ENCODE measurements at regions not wholly inside any gene's neighbourhood (a gene's known extent, or its start where the extent isn't known, plus 50 kb on each side); places are given as distances from the start of the nearest gene placed in this dataset.
"Not testable (repeated sequence)": the region's sequence is repeated elsewhere in the genome, so short reads cannot be mapped to it uniquely, and the experiment has no call there.

DNA sequence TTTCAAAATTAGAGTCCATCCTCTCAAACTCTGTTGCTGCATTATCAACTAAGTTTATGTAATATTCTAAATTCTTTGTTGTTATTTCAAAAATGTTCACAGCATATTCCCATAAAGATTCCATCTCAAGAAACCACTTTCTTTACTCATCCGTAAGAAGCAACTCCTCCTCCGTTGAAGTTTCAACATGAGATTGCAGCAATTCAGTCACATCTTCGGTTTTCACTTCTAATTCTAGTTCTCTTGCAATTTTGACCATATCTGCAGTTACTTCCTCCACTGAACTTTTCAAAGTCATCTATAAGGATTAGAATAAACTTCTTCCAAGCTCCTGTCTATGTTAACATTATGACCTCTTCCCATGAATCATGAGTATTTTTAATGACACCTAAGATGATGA lies 216.6 kb upstream of the SLC7A11 start:
- DNase-seq: no peak
- H3K27me3 ChIP-seq: no peaks in the 10 kb centered on the region
- no peak for TF ChIP-seq POLR2AphosphoS5 (IDR thresholded peaks at IDR 0.05)
- TF ChIP-seq, protein P1, sequence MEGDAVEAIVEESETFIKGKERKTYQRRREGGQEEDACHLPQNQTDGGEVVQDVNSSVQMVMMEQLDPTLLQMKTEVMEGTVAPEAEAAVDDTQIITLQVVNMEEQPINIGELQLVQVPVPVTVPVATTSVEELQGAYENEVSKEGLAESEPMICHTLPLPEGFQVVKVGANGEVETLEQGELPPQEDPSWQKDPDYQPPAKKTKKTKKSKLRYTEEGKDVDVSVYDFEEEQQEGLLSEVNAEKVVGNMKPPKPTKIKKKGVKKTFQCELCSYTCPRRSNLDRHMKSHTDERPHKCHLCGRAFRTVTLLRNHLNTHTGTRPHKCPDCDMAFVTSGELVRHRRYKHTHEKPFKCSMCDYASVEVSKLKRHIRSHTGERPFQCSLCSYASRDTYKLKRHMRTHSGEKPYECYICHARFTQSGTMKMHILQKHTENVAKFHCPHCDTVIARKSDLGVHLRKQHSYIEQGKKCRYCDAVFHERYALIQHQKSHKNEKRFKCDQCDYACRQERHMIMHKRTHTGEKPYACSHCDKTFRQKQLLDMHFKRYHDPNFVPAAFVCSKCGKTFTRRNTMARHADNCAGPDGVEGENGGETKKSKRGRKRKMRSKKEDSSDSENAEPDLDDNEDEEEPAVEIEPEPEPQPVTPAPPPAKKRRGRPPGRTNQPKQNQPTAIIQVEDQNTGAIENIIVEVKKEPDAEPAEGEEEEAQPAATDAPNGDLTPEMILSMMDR (IDR thresholded peaks at IDR 0.05): no peak
- 83 to 87% methylated on average over 3 of the region's 3 CpGs for WGBS, 2 donors (ENCODE audit: low coverage in 1 of 2)
- H3K36me3 ChIP-seq: no peaks in the 10 kb centered on the region
- in situ Hi-C loops (cut with MboI; ENCODE audit: low pct_ligation_motif_present in 1 of 4, low pct_unique_long_range_greater_than_20kb in 1 of 4, low sequenced_read_pairs in 3 of 4): no loop called here
- H3K4me3 ChIP-seq: no peak overlapping the region
- peaks cover 0 to 13% (median 6%) of the 10 kb centered on the region in 4 donors for H3K4me1 ChIP-seq
- H3K9me3 ChIP-seq: no peaks in the 10 kb centered on the region
- intact Hi-C loops (cut with DNase I; ENCODE audit: low total_unique reads): no loop called here
- H3K27ac ChIP-seq: no peak overlapping the region

DNA sequence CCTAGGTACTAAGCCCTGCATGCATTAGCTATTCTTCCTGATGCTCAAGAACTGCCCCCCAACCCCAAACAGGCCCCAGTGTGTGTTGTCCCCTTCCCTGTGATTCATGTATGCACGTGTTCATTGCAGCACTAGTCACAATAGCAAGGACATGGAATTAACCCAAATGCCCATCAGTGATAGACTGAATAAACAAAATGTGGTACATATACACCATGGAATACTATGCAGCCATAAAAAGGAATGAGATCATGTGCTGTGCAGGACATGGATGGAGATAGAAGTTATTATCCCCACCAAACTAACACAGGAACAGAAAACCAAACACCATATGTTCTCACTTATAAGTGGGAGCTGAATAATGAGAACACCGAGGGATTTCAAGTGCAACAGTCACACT lies 214.2 kb upstream of the SLC7A11 start:
- DNase-seq: not testable (repeated sequence)

DNA sequence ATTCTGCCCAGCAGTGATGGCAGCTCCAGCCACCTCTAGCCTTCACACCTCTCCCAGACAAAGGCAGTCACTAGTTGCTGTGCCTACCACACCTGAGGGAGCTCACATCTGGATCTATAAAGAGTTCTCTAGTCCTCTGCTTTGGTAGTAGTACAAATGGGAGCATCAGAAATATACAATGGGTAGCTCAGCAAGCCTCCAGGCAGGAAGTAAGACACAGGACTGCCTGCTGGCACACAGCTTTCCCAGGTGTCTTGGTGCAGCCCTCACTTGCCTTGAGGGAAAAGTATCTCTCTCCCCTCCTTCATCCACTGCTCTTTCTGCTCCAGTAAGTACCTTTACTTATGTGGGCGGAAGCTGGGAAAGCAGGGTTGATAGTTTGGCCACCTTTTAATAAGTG lies 212.9 kb upstream of the SLC7A11 start:
- Histone ChIP-seq H3K9me3 (no peaks in the 10 kb centered on the region), H3K27me3 (no peaks in the 10 kb centered on the region), H3K4me1 (no peaks in the 10 kb centered on the region), H3K36me3 (no peaks in the 10 kb centered on the region), H3K4me3 (no peak overlapping the region), H3K27ac (no peak overlapping the region)
- in situ Hi-C loops (cut with MboI; ENCODE audit: low pct_ligation_motif_present in 1 of 4, low pct_unique_long_range_greater_than_20kb in 1 of 4, low sequenced_read_pairs in 3 of 4): no loop called here
- no peak for TF ChIP-seq EP300 (IDR thresholded peaks at IDR 0.05; ENCODE audit: low read depth)
- TF ChIP-seq POLR2A (IDR thresholded peaks at IDR 0.05): no peak
- no peak for TF ChIP-seq POLR2AphosphoS5 (IDR thresholded peaks at IDR 0.05)
- TF ChIP-seq, protein P1 (IDR thresholded peaks at IDR 0.05): no peak
- 96% methylated on average over 1 of the region's 1 CpG; no CpG with 5 or more reads in 1 of the 2 donors for WGBS, 2 donors (ENCODE audit: low coverage in 1 of 2)
- DNase-seq: no peak
- intact Hi-C loops (cut with DNase I; ENCODE audit: low total_unique reads): no loop called here

More for the DNA sequence above, 214.2 kb upstream of the SLC7A11 start:
- intact Hi-C loops (cut with DNase I; ENCODE audit: low total_unique reads); H3K27me3 ChIP-seq; H3K4me1 ChIP-seq; H3K4me3 ChIP-seq; in situ Hi-C loops (cut with MboI; ENCODE audit: low pct_ligation_motif_present in 1 of 4, low pct_unique_long_range_greater_than_20kb in 1 of 4, low sequenced_read_pairs in 3 of 4); H3K36me3 ChIP-seq; H3K27ac ChIP-seq; H3K9me3 ChIP-seq: not testable (repeated sequence)
- 88 to 92% methylated on average over 2 of the region's 2 CpGs for WGBS, 2 donors (ENCODE audit: low coverage in 1 of 2)

GRCh38 chr4:138452826-138453225 lies 210.7 kb upstream of the SLC7A11 start:
- H3K27ac ChIP-seq: no peak overlapping the region
- H3K4me3 ChIP-seq: no peak overlapping the region
- no peaks in the 10 kb centered on the region for H3K36me3 ChIP-seq
- intact Hi-C loops (cut with DNase I; ENCODE audit: low total_unique reads) (no loop called here), in situ Hi-C loops (cut with MboI; ENCODE audit: low pct_ligation_motif_present in 1 of 4, low pct_unique_long_range_greater_than_20kb in 1 of 4, low sequenced_read_pairs in 3 of 4) (no loop called here)
- WGBS, 2 donors (ENCODE audit: low coverage in 1 of 2): 85% methylated on average over 2 of the region's 2 CpGs; no CpG with 5 or more reads in 1 of the 2 donors
- TF ChIP-seq, protein P1 (IDR thresholded peaks at IDR 0.05): no peak
- no peak for TF ChIP-seq EP300 (IDR thresholded peaks at IDR 0.05; ENCODE audit: low read depth)
- no peak for TF ChIP-seq POLR2A (IDR thresholded peaks at IDR 0.05)
- TF ChIP-seq POLR2AphosphoS5 (IDR thresholded peaks at IDR 0.05): no peak
- H3K4me1 ChIP-seq: no peaks in the 10 kb centered on the region
- no peaks in the 10 kb centered on the region for H3K27me3 ChIP-seq
- H3K9me3 ChIP-seq: no peaks in the 10 kb centered on the region
- DNase-seq: no peak

GRCh38 chr4:138451276-138451663 lies 209.1 kb upstream of the SLC7A11 start:
- WGBS, 2 donors (ENCODE audit: low coverage in 1 of 2): 60 to 71% methylated on average over 1 of the region's 1 CpG
- intact Hi-C loops (cut with DNase I; ENCODE audit: low total_unique reads): no loop called here
- TF ChIP-seq POLR2A (IDR thresholded peaks at IDR 0.05) (no peak), EP300 (IDR thresholded peaks at IDR 0.05; ENCODE audit: low read depth) (no peak), POLR2AphosphoS5 (IDR thresholded peaks at IDR 0.05) (no peak)
- TF ChIP-seq, protein P1 (IDR thresholded peaks at IDR 0.05): no peak

More at GRCh38 chr4:138451276-138451663, 209.1 kb upstream of the SLC7A11 start:
- H3K4me1 ChIP-seq: no peaks in the 10 kb centered on the region
- DNase-seq: no peak
- H3K36me3 ChIP-seq: no peaks in the 10 kb centered on the region
- in situ Hi-C loops (cut with MboI; ENCODE audit: low pct_ligation_motif_present in 1 of 4, low pct_unique_long_range_greater_than_20kb in 1 of 4, low sequenced_read_pairs in 3 of 4): no loop called here
- no peak overlapping the region for H3K27ac ChIP-seq
- H3K4me3 ChIP-seq: no peak overlapping the region
- no peaks in the 10 kb centered on the region for H3K9me3 ChIP-seq
- H3K27me3 ChIP-seq: no peaks in the 10 kb centered on the region
